Uterus (tissue), 3 donors: ENCODE measurements at regions not wholly inside any gene's neighbourhood (a gene's known extent, or its start where the extent isn't known, plus 50 kb on each side); places are given as distances from the start of the nearest gene placed in this dataset.

Experiments used
- DNase-seq, 2 donors: peaks; one replicate each; pipeline ENCODE4 v3.0.0-alpha.2; 2019 to 2020
- H3K27ac ChIP-seq, 2 donors: fragments of 200-600 bp; sonication (generic); 1 replicate in 1 of 2; 2 replicates in 1 of 2; pipeline ENCODE4 v1.5.1; 2016 to 2018
- H3K27me3 ChIP-seq, 2 donors: fragments of 200-600 bp; sonication (generic); one replicate each; pipeline ENCODE4 v1.5.1; 2018 to 2019; ENCODE audit warnings: control low read depth in 1 of 2
- H3K36me3 ChIP-seq, 2 donors: fragments of 200-600 bp; sonication (generic); one replicate each; pipeline ENCODE4 v1.5.1; 2019; ENCODE audit warnings: control low read depth in 1 of 2
- H3K4me1 ChIP-seq, 2 donors: fragments of 200-600 bp; sonication (generic); one replicate each; pipeline ENCODE4 v1.5.1; 2018 to 2019; ENCODE audit warnings: control low read depth in 1 of 2
- H3K4me3 ChIP-seq, 2 donors: fragments of 200-600 bp; sonication (generic); 1 replicate in 1 of 2; 2 replicates in 1 of 2; pipeline ENCODE4 v1.5.1; 2018 to 2019; ENCODE audit warnings: mild to moderate bottlenecking in 1 of 2
- H3K9me3 ChIP-seq, 2 donors: fragments of 200-600 bp; sonication (generic); one replicate each; pipeline ENCODE4 v1.5.1; 2019; ENCODE audit warnings: control low read depth in 1 of 2
- POLR2A ChIP-seq, 2 donors: fragments of 450-650 bp; IDR thresholded peaks; one replicate each; pipeline ENCODE4 v1.6.1; 2016; ENCODE audit warnings: antibody characterized with exemption in 2 of 2, mild to moderate bottlenecking in 1 of 2, moderate library complexity in 1 of 2
- intact Hi-C: fragments of 100-400 bp; cut with DNase I; formaldehyde crosslinking; loops from one replicate; pipeline ENCODE4 v1.15.1; 2023; ENCODE audit warnings: low total_unique reads
- TF ChIP-seq, protein P1 (sequence below), 4 experiments: fragments of 200-600 bp in 2 of 4; fragments of 450-650 bp in 2 of 4; sonication (generic) in 2 of 4; IDR thresholded peaks; one replicate each; pipeline ENCODE4 v1.5.1; 2016 to 2019; ENCODE audit warnings: antibody characterized with exemption in 4 of 4, mild to moderate bottlenecking in 2 of 4, moderate library complexity in 1 of 4
- donor health status: DM: yes; HTN: yes; CAD: no.

DNA sequence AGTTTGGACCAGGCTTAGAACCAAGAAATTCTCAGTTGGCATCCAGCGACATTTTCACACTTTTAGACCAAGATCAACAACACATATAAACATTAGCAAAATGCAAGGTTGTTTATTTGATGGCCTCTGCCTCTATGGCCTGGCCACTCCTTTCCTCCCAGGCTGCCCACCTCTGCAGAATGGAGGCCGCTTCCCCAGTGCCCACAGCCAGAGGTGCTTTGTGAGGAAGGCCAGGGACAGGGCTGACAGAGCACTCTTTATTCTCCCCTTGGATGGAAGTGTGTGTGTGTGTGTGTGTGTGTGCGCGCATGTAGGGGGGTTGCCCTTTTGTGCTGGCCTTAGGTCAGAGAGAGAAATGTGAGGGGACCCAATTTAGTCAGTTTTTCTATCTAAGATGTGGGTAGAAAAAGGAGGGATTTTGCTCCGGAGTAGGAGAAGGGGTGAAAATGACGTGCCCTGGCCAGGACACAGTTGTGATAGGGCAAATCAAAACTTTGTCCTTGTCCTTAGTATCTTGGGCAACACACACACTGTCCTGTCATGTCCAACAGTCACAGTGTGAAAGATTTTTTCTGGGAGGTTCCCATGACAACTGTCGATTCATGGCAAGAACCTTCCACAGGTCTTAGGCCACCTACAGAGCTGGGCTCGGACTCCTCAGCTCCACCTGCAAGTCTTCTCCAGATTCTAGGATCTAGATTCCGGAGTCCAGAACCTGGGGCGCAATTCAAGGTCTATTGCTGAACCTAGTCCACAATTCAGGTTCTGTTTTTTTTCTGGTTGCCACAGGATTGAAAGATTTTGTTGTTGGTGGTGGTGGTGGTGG, 104.9 kb upstream of the SLC2A1 start:
- no peak overlapping the region for H3K27ac ChIP-seq
- no peak for DNase-seq
- no peaks in the 10 kb centered on the region for H3K4me1 ChIP-seq
- H3K36me3 ChIP-seq = no peaks in the 10 kb centered on the region
- H3K9me3 ChIP-seq = no peaks in the 10 kb centered on the region
- H3K27me3 ChIP-seq = no peaks in the 10 kb centered on the region
- H3K4me3 ChIP-seq = no peak overlapping the region
- intact Hi-C loops = loop anchor here (10.0 kb wide), 1 partner anchor 139 kb away; no protein-coding TSS in a partner anchor
- TF ChIP-seq, protein P1, sequence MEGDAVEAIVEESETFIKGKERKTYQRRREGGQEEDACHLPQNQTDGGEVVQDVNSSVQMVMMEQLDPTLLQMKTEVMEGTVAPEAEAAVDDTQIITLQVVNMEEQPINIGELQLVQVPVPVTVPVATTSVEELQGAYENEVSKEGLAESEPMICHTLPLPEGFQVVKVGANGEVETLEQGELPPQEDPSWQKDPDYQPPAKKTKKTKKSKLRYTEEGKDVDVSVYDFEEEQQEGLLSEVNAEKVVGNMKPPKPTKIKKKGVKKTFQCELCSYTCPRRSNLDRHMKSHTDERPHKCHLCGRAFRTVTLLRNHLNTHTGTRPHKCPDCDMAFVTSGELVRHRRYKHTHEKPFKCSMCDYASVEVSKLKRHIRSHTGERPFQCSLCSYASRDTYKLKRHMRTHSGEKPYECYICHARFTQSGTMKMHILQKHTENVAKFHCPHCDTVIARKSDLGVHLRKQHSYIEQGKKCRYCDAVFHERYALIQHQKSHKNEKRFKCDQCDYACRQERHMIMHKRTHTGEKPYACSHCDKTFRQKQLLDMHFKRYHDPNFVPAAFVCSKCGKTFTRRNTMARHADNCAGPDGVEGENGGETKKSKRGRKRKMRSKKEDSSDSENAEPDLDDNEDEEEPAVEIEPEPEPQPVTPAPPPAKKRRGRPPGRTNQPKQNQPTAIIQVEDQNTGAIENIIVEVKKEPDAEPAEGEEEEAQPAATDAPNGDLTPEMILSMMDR (IDR thresholded peaks at IDR 0.05) = no peak
- TF ChIP-seq POLR2A (IDR thresholded peaks at IDR 0.05) = no peak

DNA sequence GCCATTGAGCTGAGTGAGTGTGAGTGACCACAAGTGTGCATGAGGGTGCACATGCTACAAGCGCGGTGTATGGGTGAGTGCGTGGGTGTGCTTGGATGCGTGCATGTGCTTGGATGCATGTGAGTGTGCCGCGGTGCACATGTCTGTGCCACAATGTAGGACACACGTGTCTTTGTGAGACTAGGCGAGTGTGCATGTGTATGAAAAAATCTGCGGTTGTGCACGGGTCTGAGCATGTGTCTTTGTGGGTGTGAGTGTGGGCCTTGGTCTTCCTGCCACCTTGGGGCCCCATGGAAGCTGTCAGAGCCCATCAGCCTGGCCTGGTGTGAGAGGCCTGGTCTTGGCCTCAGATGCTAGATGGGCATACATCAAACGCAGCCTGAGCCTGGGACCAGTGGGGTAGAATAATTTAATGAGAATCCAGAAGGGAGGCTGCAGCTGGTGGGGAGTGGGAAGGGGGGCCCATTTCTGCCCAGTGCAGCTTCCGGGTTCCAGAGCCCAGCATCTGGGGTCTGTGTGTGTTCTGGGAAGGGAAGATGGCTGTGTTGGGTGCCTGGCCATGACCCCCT, 103.9 kb upstream of the SLC2A1 start:
- DNase-seq = no peak
- intact Hi-C loops = loop anchor here (10.0 kb wide), 1 partner anchor 138 kb away; no protein-coding TSS in a partner anchor
- H3K4me1 ChIP-seq = no peaks in the 10 kb centered on the region

DNA sequence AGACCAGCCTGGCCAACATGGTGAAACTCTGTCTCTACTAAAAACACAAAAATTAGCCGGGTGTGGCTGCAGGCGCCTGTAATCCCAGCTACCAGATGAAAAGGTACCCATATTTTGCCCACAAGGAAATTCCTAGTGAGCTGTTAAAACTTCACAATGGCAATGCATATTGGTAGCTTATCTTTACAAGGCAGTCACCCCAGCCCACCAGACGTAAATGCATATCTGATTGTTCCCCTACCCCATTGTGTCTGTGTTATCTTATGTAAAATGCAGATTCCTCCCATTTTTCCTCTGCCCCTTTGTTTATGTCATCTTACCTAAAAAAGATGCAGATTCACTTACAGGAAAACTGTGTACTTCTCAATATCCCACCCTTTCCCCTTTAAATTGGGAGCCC, 103.1 kb upstream of the SLC2A1 start:
- intact Hi-C loops = loop anchor here (10.0 kb wide), 1 partner anchor 137 kb away; no protein-coding TSS in a partner anchor
- no peak for TF ChIP-seq POLR2A (IDR thresholded peaks at IDR 0.05)
- TF ChIP-seq, protein P1 (IDR thresholded peaks at IDR 0.05) = no peak
- Histone ChIP-seq H3K27me3 (no peaks in the 10 kb centered on the region), H3K4me3 (no peak overlapping the region), H3K36me3 (no peaks in the 10 kb centered on the region), H3K4me1 (no peaks in the 10 kb centered on the region), H3K9me3 (no peaks in the 10 kb centered on the region), H3K27ac (no peak overlapping the region)
- DNase-seq = no peak

More for the DNA sequence above, 103.9 kb upstream of the SLC2A1 start:
- H3K4me3 ChIP-seq = no peak overlapping the region
- no peak overlapping the region for H3K27ac ChIP-seq
- no peaks in the 10 kb centered on the region for H3K27me3 ChIP-seq
- H3K36me3 ChIP-seq = no peaks in the 10 kb centered on the region
- TF ChIP-seq, protein P1 (IDR thresholded peaks at IDR 0.05) = no peak
- no peak for TF ChIP-seq POLR2A (IDR thresholded peaks at IDR 0.05)
- no peaks in the 10 kb centered on the region for H3K9me3 ChIP-seq

DNA sequence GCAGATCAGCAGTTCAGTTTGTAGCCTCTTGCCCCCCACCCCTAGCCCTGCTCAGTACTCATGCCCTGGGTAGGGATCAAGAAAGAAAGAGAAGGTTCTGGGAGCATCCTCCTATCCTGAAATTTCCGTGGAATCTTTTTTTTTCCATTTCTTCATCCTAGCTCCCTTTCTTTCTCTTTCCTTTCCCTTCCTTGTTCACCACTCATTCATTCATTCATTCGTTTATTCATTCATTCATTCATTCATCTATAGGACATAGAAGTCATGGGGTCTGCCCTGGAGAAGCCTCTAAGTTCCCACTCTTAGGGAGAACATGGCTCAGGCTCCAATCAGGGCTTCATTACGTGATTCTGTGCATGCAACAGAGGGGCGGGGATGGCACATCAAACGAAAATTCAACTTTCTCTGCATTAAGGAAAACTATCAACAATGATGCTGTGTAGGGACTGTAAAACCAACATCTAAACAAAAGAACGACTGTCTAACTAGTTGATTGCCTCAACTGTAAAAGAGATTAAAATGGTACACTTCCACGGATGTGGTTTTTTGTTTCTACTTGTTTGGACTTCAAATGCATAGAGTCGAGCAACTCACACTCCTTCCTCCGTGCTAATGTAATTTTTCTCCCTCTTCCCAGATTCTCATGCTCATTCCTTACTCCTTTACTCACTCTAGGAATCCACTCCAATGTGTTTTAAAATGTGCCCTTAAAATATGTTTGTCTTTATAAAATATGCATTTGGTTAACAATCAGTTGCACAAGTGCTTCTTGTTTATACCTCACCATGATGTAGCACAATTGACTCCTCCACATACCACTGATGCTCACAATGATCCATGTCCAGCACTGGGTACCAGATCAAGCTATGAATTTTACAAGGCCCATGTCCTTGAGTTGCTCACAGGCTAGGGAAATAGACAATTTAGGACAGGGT, 101.2 kb upstream of the SLC2A1 start:
- no peaks in the 10 kb centered on the region for H3K36me3 ChIP-seq
- no peaks in the 10 kb centered on the region for H3K27me3 ChIP-seq
- no peaks in the 10 kb centered on the region for H3K4me1 ChIP-seq
- H3K4me3 ChIP-seq = no peak overlapping the region
- no peak for TF ChIP-seq POLR2A (IDR thresholded peaks at IDR 0.05)
- TF ChIP-seq, protein P1 (IDR thresholded peaks at IDR 0.05) = no peak
- no peaks in the 10 kb centered on the region for H3K9me3 ChIP-seq
- no peak overlapping the region for H3K27ac ChIP-seq
- intact Hi-C loops = loop anchor here (10.0 kb wide), 1 partner anchor 135 kb away; no protein-coding TSS in a partner anchor
- no peak for DNase-seq
